Spleen (tissue), 7 donors: ENCODE measurements at regions not wholly inside any gene's neighbourhood (a gene's known extent, or its start where the extent isn't known, plus 50 kb on each side); places are given as distances from the start of the nearest gene placed in this dataset.

Experiments
- POLR2A ChIP-seq, 3 donors: fragments of 450-650 bp; IDR thresholded peaks; one replicate each; pipeline ENCODE4 v1.5.1; 2017; ENCODE audit warnings: antibody characterized with exemption in 3 of 3, mild to moderate bottlenecking in 1 of 3
- POLR2AphosphoS5 ChIP-seq, 3 donors: sonication (generic); formaldehyde crosslinking; IDR thresholded peaks; one replicate each; pipeline ENCODE4 v1.5.1; 2017; ENCODE audit warnings: antibody characterized with exemption in 3 of 3
- TF ChIP-seq, protein P1 (sequence below), 11 experiments: fragments of 200-600 bp in 7 of 11; fragments of 450-650 bp in 4 of 11; sonication (generic) in 4 of 11; IDR thresholded peaks in 8 of 11; conservative IDR thresholded peaks in 3 of 11; 1 replicate in 7 of 11; 2 replicates in 4 of 11; pipeline versions ENCODE4 v1.4.0 to v1.8.0; 2016 to 2021; ENCODE audit warnings: antibody characterized with exemption in 11 of 11, inconsistent platforms in 4 of 11, mild to moderate bottlenecking in 1 of 11
- donor health status: DM: no; HTN: no; CAD: no; lungs with moderate emphysema.
- donor health status: DM: no; HTN: no; CAD: no.
- donor health status: DM: no; HTN: no; CAD: no.

DNA sequence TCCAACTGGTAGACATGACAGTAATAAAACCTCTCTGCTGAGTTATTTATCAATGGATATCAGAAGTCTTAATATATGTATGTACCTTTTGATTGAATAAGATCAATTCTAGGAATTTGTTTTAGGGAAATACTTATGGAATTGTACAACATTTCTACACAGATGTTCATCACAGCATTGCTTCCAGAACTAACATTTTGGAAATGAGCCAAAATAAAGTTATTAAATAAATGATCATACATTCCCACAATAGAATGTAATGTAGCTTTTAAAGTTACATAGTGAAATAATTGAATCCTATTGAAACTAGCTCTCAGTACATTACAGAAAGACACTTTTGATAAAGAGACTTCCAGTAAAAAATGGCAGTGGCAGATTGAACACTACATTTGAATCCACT, 481.6 kb upstream of the LRRN3 start:
- TF ChIP-seq POLR2A (IDR thresholded peaks at IDR 0.05) (no peak), POLR2AphosphoS5 (IDR thresholded peaks at IDR 0.05) (no peak)
- TF ChIP-seq, protein P1, sequence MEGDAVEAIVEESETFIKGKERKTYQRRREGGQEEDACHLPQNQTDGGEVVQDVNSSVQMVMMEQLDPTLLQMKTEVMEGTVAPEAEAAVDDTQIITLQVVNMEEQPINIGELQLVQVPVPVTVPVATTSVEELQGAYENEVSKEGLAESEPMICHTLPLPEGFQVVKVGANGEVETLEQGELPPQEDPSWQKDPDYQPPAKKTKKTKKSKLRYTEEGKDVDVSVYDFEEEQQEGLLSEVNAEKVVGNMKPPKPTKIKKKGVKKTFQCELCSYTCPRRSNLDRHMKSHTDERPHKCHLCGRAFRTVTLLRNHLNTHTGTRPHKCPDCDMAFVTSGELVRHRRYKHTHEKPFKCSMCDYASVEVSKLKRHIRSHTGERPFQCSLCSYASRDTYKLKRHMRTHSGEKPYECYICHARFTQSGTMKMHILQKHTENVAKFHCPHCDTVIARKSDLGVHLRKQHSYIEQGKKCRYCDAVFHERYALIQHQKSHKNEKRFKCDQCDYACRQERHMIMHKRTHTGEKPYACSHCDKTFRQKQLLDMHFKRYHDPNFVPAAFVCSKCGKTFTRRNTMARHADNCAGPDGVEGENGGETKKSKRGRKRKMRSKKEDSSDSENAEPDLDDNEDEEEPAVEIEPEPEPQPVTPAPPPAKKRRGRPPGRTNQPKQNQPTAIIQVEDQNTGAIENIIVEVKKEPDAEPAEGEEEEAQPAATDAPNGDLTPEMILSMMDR (IDR thresholded peaks at IDR 0.05 in 8 of 11, conservative IDR thresholded peaks at IDR 0.05 in 3 of 11), result no peak
